HUDEP-2 (cell line): ENCODE measurements at regions not wholly inside any gene's neighbourhood (a gene's known extent, or its start where the extent isn't known, plus 50 kb on each side); places are given as distances from the start of the nearest gene placed in this dataset.

Experiments used
- DNase-seq, 76 experiments: peaks; one replicate each; lab custom pipeline; 2025; ENCODE audit not compliant: unreplicated experiment in 76 of 76; lab: John Stamatoyannopoulos, UW

- DNase-seq, result no peak
Observed at GRCh38 chr2:19238440-19239060, 119.9 kb downstream of the OSR1 start.

- no peak for DNase-seq
Observed at GRCh38 chr2:19235308-19235707, 123.1 kb downstream of the OSR1 start.

- no peak for DNase-seq
Observed at GRCh38 chr2:19232312-19232711, 126.1 kb downstream of the OSR1 start.

- DNase-seq, result no peak
Observed at GRCh38 chr2:19231625-19232024, 126.8 kb downstream of the OSR1 start.

GRCh38 chr2:19230626-19231025 lies 127.8 kb downstream of the OSR1 start:
- DNase-seq, result no peak

GRCh38 chr2:19228715-19229114 lies 129.7 kb downstream of the OSR1 start:
- no peak for DNase-seq

GRCh38 chr2:19228181-19228593 lies 130.2 kb downstream of the OSR1 start:
- DNase-seq, result no peak

- no peak for DNase-seq
Observed at GRCh38 chr2:19226871-19227270, 131.6 kb downstream of the OSR1 start.

- no peak for DNase-seq
Observed at GRCh38 chr2:19226386-19226785, 132.0 kb downstream of the OSR1 start.

GRCh38 chr2:19225931-19226330 lies 132.5 kb downstream of the OSR1 start:
- DNase-seq, result no peak

GRCh38 chr2:19225126-19225525 lies 133.3 kb downstream of the OSR1 start:
- no peak for DNase-seq

- no peak for DNase-seq
Observed at GRCh38 chr2:19224486-19224885, 133.9 kb downstream of the OSR1 start.

- no peak for DNase-seq
Observed at GRCh38 chr2:19224011-19224410, 134.4 kb downstream of the OSR1 start.

- no peak for DNase-seq
Observed at GRCh38 chr2:19219060-19219459, 139.4 kb downstream of the OSR1 start.

- DNase-seq, result no peak
Observed at GRCh38 chr2:19218166-19218565, 140.3 kb downstream of the OSR1 start.

GRCh38 chr2:19216676-19217602 lies 141.5 kb downstream of the OSR1 start:
- DNase-seq, result no peak

GRCh38 chr2:19216238-19216637 lies 142.2 kb downstream of the OSR1 start:
- DNase-seq, result no peak

GRCh38 chr2:19214682-19215391 lies 143.6 kb downstream of the OSR1 start:
- no peak for DNase-seq

GRCh38 chr2:19209575-19210341 lies 148.7 kb downstream of the OSR1 start:
- no peak for DNase-seq

- no peak for DNase-seq
Observed at GRCh38 chr2:19208479-19209199, 149.8 kb downstream of the OSR1 start.
